Kidney epithelial cell (primary cell): ENCODE measurements at regions not wholly inside any gene's neighbourhood (a gene's known extent, or its start where the extent isn't known, plus 50 kb on each side); places are given as distances from the start of the nearest gene placed in this dataset.

Experiments used
- DNase-seq: peaks from one replicate; pipeline ENCODE4 v3.0.0-alpha.2; 2010; ENCODE audit warnings: low read depth
- H3K27me3 ChIP-seq: 2 replicates; pipeline ENCODE4 v1.6.0; 2011; ENCODE audit warnings: low read length; ENCODE audit not compliant: control insufficient read depth, insufficient read depth
- H3K36me3 ChIP-seq: 2 replicates; pipeline ENCODE4 v1.5.1; 2011; ENCODE audit warnings: low read length; ENCODE audit not compliant: control insufficient read depth, insufficient read depth
- H3K4me3 ChIP-seq: 2 replicates; pipeline ENCODE4 v1.5.1; 2011; ENCODE audit warnings: low read depth, mild to moderate bottlenecking, control low read depth, low read length
- TF ChIP-seq, protein P1 (sequence below): IDR thresholded peaks from 2 replicates; pipeline ENCODE4 v1.5.1; 2011; ENCODE audit warnings: mild to moderate bottlenecking, moderate library complexity, low read length, control low read depth, inconsistent platforms; ENCODE audit not compliant: insufficient read depth, poor library complexity, severe bottlenecking

GRCh38 chr4:132992686-132993085 is 156.4 kb upstream of the PCDH10 start:
- no peak for DNase-seq

DNA sequence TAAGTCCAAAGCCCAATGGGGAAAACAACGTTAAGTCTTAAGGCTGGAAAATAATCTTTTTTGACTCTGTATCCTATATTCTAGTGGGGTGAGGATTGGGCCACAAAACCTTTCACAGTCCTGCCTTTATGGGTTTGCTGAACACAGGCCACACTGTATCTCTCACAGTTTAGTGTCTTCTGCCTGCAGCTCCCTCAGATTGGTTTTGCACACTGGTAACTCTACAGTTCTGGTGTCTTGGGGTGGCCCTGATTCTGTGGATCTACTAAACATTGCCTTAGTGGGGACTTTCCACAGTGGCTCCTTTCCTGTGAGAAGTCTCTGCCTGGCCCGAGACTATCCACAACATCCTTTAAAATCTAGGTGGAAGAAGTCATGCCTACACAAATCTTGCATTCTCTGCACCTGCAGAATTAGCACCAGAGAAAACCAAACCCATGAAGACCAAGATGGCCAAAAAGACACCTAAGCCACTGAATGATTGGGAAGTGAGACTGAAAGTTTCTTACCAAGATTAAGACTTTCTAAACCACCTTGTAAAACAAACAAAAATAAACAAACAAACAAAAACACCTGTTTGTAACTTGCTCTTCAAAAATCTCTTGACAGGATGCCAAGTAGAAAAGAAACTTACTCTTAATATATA is 150.4 kb upstream of the PCDH10 start:
- Histone ChIP-seq H3K4me3 (no peak overlapping the region), H3K27me3 (no peaks in the 10 kb centered on the region), H3K36me3 (no peaks in the 10 kb centered on the region)
- TF ChIP-seq, protein P1, sequence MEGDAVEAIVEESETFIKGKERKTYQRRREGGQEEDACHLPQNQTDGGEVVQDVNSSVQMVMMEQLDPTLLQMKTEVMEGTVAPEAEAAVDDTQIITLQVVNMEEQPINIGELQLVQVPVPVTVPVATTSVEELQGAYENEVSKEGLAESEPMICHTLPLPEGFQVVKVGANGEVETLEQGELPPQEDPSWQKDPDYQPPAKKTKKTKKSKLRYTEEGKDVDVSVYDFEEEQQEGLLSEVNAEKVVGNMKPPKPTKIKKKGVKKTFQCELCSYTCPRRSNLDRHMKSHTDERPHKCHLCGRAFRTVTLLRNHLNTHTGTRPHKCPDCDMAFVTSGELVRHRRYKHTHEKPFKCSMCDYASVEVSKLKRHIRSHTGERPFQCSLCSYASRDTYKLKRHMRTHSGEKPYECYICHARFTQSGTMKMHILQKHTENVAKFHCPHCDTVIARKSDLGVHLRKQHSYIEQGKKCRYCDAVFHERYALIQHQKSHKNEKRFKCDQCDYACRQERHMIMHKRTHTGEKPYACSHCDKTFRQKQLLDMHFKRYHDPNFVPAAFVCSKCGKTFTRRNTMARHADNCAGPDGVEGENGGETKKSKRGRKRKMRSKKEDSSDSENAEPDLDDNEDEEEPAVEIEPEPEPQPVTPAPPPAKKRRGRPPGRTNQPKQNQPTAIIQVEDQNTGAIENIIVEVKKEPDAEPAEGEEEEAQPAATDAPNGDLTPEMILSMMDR = no peak
- no peak for DNase-seq

More at GRCh38 chr4:132992686-132993085, 156.4 kb upstream of the PCDH10 start:
- Histone ChIP-seq H3K4me3 (no peak overlapping the region), H3K36me3 (no peaks in the 10 kb centered on the region), H3K27me3 (no peaks in the 10 kb centered on the region)
- TF ChIP-seq, protein P1 = no peak

DNA sequence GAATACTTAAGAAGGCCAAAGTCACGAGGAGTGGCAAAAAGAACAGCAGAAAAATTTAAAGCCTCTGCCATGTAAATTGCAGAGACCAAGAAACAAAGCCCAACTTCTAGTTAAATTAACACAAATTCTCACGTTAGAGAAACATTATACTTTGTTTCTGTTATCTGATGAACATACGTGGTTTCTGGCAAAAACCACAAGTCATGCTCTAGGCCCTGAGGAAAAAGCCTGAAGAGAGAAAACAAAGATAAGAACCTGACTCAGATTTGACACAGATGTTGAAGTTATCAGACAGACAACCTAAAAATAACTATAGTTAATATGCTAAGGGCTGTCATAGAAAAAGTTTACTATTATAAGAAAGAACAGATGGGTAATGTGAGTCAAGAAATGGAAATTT is 149.1 kb upstream of the PCDH10 start:
- no peak for DNase-seq
- Histone ChIP-seq H3K4me3 (no peak overlapping the region), H3K27me3 (no peaks in the 10 kb centered on the region), H3K36me3 (no peaks in the 10 kb centered on the region)
- TF ChIP-seq, protein P1 = no peak

DNA sequence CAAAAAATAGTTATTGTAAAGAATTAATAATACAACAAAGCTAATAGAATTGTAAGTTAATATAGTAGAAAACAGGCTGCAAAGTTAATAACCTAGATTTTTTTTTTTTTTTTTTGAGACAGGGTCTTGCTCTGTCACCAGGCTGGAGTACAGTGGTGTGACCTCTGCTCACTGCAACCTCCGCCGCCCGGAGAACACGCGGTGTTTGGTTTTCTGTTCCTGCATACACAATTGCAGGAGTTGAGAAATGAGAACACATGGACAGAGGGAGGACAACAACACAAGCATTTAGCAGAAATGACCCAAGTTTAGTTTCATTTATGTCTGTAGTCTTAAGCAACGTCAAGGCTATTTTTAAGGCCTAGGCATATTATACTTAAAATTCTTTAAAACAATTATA is 145.9 kb upstream of the PCDH10 start:
- H3K27me3 ChIP-seq = no peaks in the 10 kb centered on the region
- TF ChIP-seq, protein P1 = no peak
- no peak overlapping the region for H3K4me3 ChIP-seq
- DNase-seq = no peak
- H3K36me3 ChIP-seq = no peaks in the 10 kb centered on the region

DNA sequence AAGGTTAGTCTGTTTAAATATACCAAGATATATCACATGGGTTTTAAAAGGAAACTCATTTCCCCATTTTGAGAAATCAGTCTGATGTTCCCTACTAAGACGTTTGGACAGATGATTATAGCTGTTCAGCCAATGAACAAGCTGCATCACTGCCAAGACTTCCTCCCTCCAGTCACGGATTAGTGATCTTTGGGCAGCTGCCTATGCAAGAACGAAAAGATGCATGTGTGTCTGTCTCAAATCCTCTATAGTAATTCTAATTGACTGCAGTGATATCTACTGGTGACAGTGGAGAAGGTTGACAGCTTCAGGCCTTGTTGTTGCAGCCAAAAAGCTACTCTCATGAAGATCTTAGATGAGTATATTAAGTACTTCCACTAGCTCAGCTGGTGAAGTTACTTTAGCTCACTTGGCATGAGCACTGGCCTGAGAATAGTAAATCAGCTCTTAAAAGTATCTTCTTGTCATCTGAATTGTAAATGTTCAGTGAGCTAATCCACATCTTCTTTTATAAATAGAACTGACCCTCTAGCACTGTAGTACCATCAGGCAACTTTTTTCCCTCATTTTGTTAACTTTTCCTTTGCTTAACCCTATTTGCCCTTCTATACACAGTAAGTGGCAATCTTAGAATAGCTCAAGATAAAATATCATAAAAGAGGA is 134.5 kb upstream of the PCDH10 start:
- TF ChIP-seq, protein P1 = no peak
- DNase-seq = no peak

DNA sequence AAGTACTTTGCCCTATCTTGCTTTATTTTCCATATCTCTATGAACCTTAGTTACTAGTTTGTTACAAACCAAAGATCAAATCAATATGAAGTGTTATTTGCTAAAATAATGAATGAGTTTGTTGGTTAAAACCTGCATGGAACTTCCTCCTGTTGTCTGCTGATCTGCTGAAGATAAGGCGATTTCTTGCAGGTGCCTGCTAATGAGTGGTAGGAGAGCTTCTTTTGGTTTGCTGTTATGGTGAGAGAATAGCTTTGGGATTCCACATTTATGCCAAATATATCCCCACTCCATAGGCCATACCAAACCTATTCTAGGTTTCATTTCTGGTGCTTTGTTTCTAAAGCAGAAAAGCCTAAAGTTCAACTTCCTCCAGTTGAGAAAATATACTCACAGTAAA is 103.8 kb upstream of the PCDH10 start:
- no peaks in the 10 kb centered on the region for H3K36me3 ChIP-seq
- no peak overlapping the region for H3K4me3 ChIP-seq
- TF ChIP-seq, protein P1 = no peak
- DNase-seq = no peak
- no peaks in the 10 kb centered on the region for H3K27me3 ChIP-seq

More for the DNA sequence above, 134.5 kb upstream of the PCDH10 start:
- Histone ChIP-seq H3K4me3 (no peak overlapping the region), H3K36me3 (no peaks in the 10 kb centered on the region), H3K27me3 (no peaks in the 10 kb centered on the region)
